ENCODE measurements at regions not wholly inside any gene's neighbourhood (a gene's known extent, or its start where the extent isn't known, plus 50 kb on each side); places are given as distances from the start of the nearest gene placed in this dataset.

DNA sequence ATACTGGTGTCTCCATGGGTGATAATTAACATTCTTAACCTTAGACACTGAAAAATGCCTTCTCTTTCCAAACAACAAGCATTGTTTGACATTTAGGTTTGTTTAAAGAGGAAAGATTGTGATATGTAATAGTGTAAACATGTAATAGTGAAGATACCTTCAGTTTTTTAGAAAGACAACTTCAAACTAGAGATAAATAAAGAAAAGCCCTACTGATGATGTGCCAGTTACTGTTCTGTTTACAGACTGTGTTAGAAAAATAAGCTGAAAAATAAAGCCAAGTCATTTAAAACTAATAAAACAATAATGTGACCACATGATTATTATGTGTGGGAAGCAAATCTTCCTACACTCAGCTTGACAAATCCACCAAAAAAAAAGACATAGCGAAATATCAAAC is 2035.3 kb upstream of the TENM3 start:
- no peak for DNase-seq

DNA sequence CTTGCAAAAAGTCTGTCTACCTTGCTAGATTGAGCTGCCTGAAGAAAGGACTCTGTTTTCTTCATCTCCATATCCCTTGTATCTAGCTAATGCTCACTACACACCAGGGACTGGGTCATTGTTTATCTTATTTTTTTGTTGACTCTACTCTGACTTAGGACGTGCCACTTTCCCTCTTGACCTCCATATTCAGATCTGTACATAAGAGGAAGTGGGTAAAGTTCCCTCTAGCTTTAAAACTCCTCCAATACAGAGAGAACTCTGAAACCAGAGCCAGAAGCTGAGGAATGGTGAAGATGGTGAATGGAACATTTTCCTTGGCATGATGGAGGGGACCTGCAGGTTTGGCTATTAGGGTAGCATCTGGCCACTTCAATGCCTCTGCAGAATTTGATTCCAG is 2026.1 kb upstream of the TENM3 start:
- no peak for DNase-seq

DNA sequence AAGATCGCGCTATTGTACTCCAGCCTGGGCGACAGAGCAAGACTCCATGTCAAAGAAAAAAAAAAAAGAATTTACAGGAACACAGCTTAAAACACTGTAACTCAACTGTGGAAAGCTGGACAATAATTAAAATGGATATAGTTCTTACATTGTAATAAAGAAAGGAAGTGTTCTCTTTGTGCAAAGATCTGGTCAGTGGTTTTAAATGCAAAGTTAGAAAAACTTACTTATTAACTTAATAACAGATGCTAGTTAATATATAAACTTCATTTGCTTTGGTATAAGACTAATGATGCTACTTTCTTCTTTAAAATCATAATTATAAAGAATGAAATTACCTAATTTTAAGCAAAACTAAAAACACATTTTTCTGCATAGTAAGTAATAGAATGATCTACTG is 2024.1 kb upstream of the TENM3 start:
- no peak for DNase-seq

DNA sequence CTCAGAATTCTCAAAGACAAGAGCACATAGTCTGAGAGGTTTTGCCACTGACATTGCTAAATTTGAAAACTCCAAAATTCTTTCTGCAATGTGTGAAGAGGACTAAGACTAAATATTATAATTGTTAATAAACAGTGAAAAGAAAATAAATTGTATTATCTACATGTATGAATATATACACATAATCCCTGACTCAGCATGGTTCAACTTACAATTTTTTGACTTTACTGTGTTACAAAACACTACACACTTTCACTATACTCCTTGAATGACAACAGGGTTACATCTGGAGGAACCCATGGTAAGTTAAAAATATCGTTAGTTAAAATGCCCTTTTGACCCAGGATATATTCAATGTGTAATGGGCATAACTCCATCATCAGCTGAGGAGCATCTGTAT is 2017.2 kb upstream of the TENM3 start:
- DNase-seq, result no peak

DNA sequence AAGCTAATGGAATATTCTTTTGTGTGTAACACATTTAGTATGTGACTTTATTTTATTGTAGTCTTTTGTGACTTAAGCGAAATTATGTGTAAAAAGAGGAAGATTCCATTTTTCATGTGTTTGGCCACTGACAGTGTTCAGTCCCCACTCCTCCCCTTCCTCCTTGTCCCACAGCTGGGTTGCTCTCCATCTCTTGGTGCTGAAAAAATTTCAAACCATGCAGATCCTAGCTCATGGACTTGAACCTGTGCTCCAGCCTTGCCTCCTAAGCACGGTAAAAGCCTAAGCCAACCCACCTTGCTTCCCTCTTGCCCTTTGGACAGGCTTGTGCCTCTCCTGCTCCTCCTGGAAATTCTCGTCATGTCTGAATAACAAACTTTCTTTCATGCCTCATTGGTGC is 2008.5 kb upstream of the TENM3 start:
- DNase-seq, result no peak

DNA sequence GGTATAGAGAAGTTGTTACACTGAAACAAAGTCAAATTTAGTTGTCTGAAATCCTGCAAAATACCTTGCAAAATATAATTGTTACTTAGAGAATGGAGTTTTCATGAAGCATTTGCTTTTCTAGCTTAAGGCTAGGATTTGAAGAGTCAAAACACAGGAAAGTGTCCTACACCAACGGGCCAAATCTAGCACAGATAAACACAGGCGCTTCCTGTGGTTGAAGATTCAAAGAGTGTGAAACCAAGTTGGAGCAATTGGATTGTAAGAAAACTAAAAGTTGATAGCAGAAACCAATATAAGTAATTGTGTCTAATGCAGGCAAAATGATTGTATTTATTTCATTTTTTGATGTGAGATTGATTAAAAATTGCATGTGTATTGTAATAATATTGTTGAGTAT is 2002.5 kb upstream of the TENM3 start:
- no peak for DNase-seq

DNA sequence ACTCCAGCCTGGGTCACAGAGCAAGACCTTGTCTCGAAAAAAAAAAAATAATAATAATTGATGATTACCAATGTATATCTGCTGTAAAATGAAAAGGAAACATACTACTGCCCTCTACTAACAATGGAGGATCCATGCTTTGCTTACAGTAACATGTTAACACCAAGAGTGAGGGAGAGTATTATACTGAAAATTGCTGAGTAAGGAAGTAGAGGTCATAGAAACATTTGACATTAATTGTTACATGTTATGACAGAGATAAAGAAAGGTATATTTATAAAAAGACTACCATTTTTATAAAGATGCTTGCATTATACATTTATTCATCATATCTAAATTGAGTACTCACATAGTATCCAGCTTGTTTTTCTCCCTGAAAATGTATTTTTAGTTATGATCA is 1989.8 kb upstream of the TENM3 start:
- DNase-seq, result no peak

DNA sequence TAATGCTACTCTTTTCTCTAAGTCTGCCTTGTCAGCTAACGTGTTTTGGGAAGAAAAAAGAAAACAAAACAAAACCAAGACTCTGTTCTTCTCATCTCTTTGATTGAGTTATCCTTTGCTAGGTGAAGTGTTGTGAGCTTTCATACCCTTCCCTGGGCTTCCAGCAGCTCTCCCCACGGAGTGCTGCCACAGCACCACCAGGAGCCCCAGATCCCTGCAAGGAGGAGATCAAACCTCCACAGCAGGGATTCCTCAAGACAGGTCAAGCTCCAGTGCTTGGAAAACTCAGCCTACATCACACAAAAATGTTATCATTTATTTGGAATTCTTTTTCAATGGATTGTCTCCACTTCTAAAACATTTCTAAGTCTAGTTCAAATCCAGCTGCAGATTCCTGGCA is 1981.9 kb upstream of the TENM3 start:
- no peak for DNase-seq

DNA sequence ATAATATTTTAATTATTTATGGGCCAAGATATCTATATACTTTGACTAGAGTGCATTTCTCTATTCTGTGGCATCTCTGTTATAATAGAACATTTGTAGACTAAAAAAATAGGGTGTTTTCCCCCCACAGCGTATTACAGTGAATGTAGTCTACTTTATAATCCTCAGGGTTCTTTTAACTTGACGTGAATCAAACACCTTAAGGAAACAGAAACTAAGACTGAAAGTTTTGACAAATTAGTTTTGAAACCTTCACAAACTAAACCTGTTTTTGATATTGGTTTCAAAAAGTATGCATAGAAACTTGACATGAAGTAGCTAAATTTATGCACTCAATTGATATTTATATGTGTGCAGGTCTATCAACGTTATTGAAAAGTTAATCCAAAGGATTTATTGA is 1963.1 kb upstream of the TENM3 start:
- no peak for DNase-seq

DNA sequence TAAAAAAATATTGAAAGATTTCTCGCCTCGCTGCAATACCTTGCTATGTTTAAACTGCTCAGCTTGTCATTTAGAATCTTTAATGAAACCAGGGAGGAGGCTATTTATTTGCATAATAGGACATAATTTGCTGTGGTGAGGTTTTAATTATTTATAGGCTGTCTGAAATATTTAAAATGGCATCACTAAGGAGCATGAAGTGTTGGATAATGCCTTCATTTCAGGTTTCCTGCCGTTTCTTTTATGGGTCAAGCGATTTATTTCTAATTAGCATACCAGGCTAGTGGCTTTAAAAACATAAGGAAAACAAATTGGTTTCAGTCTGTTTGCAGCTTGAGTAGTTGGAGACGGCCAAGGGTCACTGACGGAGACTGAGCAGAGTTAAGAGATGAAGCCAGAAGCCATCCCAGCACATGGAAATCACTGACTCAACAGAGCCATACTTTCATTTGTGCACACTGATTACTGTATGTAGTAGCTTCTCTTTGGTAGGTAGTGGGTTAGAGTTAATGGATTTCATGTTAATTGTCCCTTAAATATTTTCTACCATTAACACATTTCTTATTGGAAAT is 1962.4 kb upstream of the TENM3 start:
- no peak for DNase-seq

DNA sequence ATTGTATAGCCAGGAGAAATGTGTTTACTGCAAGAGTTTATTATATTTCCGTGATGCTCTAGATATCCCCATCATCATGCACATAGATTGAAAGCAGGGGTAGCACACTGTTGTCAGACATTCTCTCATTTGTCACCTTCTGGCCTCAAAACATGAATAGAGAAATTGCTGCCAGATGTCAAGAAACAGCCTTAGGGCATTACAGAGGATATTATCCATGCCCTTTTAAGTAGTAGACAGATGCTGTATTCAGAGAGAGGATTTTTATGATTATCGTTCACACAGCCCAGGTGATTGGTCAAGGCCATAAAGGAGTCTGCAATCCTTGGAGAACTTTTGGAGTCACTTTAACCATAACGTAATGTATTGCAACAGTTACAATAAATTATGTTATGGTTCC is 1961.5 kb upstream of the TENM3 start:
- no peak for DNase-seq

DNA sequence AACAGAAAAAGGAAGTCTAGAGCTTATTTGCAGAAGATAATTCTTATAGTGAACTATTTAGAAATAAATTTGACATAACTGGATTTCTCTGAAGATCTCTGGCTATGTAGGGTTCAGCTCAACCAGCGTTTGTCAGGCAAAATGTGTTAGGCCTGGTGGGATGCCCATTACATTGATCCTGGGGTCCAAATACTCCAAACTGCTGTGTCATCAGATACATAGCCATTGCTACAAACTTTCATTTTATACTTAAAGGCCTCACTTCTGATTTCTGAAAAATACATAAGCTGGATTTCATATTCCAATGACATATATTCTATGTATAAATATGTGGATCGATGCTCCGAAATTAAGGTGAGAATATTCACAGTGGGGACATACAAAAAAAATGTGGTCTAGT is 1958.9 kb upstream of the TENM3 start:
- no peak for DNase-seq

DNA sequence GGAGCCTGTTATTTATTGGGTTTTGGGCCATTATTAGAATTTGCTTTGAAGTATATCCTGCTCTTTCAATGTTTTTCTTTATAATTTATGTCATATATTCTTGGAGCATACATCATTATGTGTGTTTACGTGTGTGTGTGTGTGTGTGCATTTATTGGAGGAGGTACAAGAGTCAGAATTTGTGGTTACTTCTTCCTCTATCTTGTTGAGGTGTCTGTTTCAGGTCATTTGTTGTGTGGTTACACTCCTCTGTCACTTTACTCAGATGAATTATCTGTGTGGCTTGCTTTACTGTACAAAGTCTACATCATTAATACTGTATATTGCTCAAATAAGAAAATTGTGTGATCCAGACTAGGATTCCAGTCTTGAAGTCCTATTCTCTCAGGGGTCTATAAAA is 1957.4 kb upstream of the TENM3 start:
- no peak for DNase-seq

DNA sequence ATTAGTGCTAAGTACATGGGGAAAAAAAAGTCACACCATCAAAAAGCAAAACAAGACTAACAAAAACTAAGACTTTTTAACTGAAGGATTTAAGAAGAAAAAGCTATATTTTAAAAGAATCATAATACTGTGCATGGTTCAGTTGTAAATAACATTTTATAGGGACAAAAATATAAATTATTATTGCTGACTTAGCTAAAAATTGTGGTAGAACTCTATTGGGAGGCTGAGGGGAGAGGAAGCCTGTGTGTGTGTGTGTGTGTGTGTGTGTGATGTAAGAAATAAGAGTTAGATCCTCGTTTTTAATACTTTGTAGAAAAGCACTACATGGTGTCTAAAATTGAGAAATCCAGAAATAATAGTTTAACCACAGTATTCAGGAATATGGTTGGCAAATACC is 1950.9 kb upstream of the TENM3 start:
- no peak for DNase-seq

DNA sequence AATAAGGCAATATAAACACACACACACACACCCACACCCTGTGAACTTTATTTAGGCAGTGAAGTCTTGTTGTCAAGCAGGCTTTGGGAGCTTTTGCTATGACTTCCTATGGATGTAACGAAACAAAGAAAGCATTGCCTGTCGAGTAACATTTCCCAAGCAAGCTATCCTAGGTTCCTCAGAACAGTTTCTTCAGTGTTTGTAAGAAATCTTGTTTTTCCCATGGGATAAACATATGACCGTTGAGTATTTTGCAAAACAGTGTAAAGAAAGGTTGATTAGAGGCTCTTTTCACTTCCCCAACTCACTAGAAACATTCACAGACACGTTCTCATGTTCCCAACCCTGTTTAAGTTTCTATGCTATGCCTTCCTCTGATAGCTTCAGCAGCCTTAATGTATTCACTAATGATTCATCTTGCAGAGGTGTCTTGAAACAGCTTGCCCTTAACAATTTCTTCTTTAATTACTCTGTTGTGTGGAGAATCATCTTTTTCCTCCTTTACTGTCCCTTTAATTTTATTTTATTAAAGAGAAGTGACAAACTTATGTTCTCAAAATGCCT is 1947.1 kb upstream of the TENM3 start:
- no peak for DNase-seq

DNA sequence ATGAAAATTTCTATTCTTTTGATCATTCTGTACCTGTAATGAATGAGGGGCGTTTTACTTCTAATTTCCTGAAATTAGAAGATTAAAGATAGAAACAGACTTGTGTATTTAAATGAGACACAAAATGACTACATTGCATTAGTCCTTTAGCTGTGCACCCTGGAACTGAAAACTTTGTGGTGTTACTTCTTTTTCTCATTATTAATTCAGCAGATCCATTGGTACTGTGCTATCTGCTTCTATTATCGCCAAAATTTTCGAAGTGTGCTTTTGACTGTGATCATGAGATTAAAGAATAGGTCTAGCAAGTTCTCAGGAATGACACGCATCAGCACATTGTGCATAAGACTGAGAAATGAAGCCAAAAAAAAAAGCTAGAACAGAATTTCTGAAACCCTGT is 1938.9 kb upstream of the TENM3 start:
- DNase-seq, result no peak

DNA sequence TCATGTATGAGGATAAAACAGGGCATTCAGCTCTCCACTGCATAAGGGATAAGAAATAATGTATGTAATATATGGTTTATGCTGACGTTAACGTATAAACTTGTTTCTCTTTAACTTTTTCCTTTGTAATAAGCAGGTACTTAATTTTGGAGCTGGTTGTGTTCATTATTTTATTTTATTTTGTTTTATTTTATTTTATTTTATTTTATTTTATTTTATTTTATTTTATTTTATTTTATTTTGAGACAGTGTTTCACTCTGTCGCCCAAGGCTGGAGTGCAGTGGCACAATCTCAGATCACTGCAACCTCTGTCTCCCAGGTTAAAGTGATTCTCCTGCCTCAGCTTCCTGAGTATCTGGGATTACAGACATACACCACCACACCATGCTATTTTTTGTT is 1932.6 kb upstream of the TENM3 start:
- no peak for DNase-seq

DNA sequence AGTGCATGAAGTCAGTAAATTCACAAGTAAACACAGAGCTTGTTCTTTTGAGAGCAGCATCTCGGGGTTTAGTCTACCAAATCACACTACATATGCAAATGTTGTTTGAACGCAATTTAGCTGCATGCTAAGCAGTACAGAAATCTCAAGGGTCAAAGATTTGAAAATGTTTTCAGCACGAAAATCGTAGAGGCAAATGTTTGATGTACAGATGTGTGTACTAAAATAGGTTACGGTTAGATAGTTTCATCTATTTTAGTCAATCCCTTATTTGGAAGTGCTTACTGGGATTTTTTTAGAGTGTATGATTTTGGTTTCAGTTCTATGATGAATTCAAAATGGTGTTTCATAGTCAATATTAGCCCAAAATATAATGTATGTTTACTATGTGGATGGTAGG is 1928.2 kb upstream of the TENM3 start:
- DNase-seq, result no peak

DNA sequence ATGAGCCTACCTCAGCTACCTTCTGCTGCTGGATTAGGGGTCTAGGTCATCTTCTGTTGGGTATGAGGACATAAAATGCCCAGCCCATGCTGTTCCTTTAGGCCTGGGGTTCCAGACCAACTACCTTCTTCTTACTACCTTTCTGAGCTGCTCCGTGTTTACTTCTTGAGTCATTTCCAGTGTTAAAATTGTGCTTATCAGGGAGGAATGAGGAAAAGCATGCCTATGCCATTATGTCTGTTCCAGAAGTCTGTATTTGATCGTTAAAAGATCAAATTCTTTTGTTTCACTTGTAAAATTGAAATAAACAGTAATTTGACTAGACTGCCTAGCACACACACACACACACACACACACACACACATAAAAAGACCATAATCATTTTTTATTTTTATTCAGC is 1912.7 kb upstream of the TENM3 start:
- DNase-seq, result no peak

DNA sequence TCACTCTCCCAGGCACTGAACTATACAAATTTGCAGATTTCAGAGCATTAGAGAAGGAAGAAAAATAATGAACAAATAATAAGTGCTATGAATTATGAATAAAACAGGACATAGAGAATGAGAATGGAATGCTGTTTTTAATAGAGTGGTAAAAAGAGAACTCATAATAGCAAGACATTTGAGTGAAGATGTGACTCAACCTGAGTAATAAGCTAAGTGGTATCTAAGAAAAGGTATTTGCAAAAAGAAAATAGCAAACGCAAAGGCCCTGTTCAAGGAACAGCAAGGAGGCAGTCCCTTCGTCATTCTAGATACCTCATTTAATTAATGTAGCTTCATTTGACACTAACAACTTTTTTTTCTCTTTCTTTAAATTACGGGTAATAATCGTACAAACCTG is 1910.0 kb upstream of the TENM3 start:
- no peak for DNase-seq

DNA sequence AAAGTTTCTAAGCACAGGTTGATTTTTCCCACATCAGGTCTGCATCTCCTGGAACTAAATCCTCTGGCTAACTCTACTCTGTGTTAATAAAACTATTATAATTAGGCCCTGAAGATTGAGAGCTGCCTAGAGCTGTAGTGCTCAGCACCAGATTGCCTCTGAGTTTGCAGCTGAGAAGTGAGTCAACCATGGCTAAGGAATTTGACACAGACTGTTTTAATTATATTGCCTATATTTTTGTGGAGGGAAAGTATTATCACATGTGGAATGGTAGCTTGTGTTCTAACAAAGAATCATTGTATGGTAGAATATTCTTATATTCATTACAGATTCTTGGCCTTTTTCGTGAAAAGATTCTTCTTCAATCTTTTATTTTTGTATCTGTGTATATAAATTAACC is 1907.6 kb upstream of the TENM3 start:
- no peak for DNase-seq

DNA sequence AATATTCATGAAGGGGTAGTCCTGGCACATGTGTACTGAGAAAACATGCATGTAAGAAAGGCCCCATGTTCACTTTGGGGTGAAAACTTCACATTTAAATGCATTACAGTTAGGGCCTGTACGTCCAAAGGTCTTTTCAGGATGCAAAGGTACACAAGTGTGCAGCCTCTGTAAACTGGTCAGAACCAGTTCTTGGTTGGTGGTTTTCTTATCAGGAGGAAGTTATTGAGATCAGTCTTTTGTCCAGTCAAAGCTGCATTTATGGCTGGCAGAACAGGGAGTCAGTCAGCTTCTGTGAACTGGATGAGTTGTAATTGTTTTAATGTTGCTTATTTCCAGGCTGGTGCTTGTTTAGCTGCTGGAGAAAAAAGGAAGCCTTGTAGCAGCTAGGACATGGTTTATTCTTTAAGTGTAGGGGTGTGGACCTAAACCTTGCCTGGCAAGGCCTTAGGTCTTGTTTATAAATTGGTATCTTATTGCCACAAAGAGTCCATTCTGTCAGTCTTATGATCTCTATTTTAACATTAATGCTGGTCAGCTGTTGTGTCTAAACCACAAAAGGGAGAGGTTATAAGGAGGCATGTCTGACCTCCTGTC is 1906.6 kb upstream of the TENM3 start:
- DNase-seq, result no peak

DNA sequence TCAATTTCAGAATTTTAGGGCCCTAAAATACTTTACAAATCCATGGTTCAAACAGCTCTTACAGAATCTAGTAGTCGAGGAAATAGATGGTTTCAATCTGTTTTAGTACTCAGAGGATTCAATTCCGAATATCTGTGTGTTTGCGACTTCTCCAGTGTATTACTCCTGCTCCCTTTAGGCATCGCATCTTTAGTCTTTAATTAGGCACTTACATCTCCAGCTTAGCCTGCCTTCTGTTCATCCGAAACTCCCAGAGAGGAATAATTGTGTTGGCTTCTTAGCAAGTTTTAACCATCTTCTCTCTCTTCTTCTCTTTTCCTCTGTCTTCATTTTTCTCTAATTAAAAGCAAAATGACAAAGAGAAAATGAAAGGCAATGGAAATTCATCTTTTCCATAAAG is 1901.3 kb upstream of the TENM3 start:
- DNase-seq, result no peak

DNA sequence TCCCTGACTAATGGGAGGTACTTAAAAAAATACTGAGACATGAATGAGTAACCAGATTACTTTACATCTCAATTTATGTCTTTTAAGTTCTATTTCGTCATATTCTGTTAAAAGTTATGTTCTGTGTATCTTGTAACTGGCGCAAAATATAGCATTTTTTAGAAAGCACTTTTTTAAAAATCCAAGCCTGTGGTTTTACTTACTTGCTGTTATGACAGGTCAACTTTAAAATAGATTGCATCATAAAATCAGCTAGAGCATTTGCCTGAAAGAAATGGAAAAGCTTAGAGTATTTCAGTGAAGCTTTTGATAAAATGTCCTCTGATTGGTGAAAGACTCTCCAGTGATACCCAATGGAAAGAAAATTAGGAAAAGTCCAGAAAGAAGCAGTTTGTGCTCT is 1892.3 kb upstream of the TENM3 start:
- no peak for DNase-seq

DNA sequence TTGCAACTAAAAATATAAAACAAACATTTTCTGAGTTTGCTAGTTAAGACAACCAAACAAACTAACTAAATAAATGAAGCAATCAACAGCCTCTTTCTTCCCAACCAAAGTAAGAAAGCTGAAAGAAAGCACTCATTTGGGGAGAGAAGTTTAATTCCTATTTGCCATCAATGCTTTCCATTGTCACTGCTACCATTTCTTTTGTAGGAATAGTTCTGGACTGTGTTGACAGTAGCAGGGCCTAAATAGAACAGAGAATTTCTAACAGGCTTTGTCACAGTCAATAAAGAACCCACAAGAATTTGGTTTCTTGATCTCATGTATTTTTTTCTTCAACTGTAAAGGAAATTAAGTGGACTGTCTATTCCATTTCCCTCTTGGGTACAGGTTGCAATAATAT is 1886.4 kb upstream of the TENM3 start:
- no peak for DNase-seq
